GM18505 (cell line): ENCODE measurements at regions not wholly inside any gene's neighbourhood (a gene's known extent, or its start where the extent isn't known, plus 50 kb on each side); places are given as distances from the start of the nearest gene placed in this dataset.

Experiments used
- ATAC-seq: cut with Tn5 transposase; IDR thresholded peaks from one replicate; pipeline ENCODE4 v1.9.1; 2021; ENCODE audit not compliant: unreplicated experiment
- POLR2A ChIP-seq: IDR thresholded peaks from 4 replicates; pipeline ENCODE4 v1.6.1; 2011; ENCODE audit warnings: borderline replicate concordance; ENCODE audit not compliant: insufficient read depth, insufficient read length; ENCODE audit errors: extremely low read depth

- no peak for TF ChIP-seq POLR2A
- no peak for ATAC-seq
Observed at GRCh38 chr11:111124724-111125123, 120.8 kb upstream of the POU2AF2 start.

- ATAC-seq, result no peak
- no peak for TF ChIP-seq POLR2A
Observed at GRCh38 chr11:111123463-111124398, 121.8 kb upstream of the POU2AF2 start.

DNA sequence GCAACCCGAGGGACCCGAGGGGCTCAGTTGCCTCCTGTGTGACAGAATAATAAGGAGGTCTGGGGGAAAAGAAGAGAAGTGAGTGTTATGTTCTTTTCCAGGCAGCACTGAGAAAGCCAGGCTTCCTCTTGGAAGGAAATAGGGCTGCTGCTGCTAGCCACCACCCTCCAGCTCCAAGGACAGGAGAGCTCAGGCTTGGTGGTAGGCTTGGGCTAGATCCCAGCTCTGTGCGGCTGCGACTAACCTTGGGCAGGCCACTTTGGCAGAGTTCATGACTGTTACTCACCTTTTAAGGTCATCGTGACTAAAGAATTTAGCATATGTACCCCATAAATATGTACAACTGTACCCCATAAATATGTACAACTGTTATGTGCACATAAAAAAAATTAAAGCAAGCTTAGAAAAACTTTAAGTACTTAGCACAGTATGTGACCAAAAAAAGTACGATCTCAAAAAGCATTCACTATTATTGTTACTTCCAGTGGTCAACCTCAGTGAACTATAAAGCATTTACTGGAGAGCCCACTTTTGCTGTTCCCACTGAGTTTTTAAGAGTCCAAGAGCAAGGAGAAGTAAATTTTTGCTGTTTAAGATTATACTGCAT is 124.7 kb upstream of the POU2AF2 start:
- no peak for ATAC-seq
- TF ChIP-seq POLR2A, result no peak

- ATAC-seq, result no peak
Observed at GRCh38 chr11:111120161-111120560, 125.4 kb upstream of the POU2AF2 start.

GRCh38 chr11:111119751-111120150 is 125.8 kb upstream of the POU2AF2 start:
- ATAC-seq, result no peak
- TF ChIP-seq POLR2A, result no peak

More at GRCh38 chr11:111120161-111120560, 125.4 kb upstream of the POU2AF2 start:
- no peak for TF ChIP-seq POLR2A

- no peak for ATAC-seq
- TF ChIP-seq POLR2A, result no peak
Observed at GRCh38 chr11:111115890-111116289, 129.6 kb upstream of the POU2AF2 start.

DNA sequence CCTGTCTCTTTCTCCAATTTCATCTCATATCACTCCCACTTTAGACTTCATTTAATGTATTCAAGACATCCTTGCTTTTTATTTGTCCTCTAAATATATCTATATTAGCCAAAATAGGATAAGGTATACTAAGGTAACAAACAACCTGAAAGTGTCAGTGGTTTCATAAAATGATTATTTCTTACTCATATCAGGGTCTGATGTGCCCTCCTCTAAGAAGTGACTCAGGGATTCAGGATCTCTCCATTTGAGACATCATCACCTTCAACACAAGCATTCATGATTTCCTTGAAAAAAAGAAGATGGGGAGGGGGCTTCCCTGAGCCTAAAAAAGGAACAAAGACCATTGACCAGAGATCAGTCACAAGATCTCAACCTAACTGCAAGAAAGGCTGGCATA is 131.4 kb upstream of the POU2AF2 start:
- TF ChIP-seq POLR2A, result no peak
- ATAC-seq, result no peak

DNA sequence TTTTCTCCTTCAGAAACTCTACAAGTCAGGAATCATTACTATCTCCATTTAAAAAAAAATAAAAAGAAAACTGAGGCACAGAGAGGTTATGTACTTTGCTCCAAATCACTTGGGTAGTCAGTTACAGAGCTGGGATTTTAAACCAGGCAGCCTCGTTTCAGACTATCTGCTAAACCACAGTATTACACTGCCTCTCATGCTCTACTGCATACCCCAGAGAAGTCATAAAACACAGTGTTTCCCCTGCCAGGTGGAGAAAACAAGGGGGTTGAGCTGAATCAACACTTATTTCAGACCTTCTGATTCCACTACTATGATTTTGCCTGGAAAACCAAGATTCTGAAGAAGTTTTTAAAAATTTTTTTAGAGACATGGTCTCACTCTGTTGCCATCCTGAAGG is 132.9 kb upstream of the POU2AF2 start:
- ATAC-seq, result no peak
- no peak for TF ChIP-seq POLR2A

DNA sequence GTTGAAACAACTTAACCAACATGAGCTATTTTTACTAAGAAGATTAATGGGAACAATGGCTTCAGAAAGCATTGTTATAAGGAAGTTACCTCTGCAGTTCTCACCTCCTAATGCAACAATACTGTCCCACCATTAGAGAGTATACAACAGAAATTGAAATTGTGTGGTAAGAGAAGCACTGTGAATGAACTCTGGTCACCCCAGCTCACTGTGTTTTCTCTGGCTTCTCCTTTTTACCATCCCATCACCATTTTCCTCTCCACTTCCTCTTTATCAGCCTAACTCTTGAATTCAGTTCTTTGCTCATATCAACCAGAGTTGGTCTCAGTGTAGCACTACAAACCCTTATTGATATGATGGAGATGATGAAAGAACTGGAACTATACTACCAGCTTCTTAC is 138.0 kb upstream of the POU2AF2 start:
- no peak for ATAC-seq

GRCh38 chr11:111106641-111107040 is 138.9 kb upstream of the POU2AF2 start:
- TF ChIP-seq POLR2A, result no peak
- ATAC-seq, result no peak

More for the DNA sequence above, 138.0 kb upstream of the POU2AF2 start:
- no peak for TF ChIP-seq POLR2A

DNA sequence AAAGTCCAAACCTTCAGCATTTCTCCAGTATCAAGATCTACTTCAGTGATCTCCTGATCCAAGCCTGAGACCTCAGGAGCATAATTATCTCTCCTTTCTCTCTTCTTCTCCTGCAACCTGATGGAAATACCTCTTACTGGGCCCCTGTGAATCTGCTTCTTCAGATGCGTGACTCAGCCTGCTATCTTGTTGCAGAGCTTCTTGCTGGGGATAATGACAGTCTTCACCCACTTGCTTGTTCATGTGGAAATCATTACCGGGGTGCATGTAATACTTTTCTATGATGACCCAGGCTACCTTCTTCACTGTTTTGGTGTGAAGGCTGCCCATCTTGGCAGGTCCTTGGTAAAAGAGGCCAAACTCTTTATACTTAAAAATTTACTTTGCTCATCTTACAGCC is 140.0 kb upstream of the POU2AF2 start:
- no peak for TF ChIP-seq POLR2A
- no peak for ATAC-seq

GRCh38 chr11:111104185-111104584 is 141.3 kb upstream of the POU2AF2 start:
- ATAC-seq, result no peak
- no peak for TF ChIP-seq POLR2A

- ATAC-seq, result no peak
- TF ChIP-seq POLR2A, result no peak
Observed at GRCh38 chr11:111101881-111102280, 143.6 kb upstream of the POU2AF2 start.
